SKM-1 treated with dmso at 0.1 percent for 144 hours (cell line): ENCODE measurements at regions not wholly inside any gene's neighbourhood (a gene's known extent, or its start where the extent isn't known, plus 50 kb on each side); places are given as distances from the start of the nearest gene placed in this dataset.

ENCODE experiments used
- DNase-seq: peaks from one replicate; lab custom pipeline; 2025; ENCODE audit not compliant: unreplicated experiment; lab: John Stamatoyannopoulos, UW

DNA sequence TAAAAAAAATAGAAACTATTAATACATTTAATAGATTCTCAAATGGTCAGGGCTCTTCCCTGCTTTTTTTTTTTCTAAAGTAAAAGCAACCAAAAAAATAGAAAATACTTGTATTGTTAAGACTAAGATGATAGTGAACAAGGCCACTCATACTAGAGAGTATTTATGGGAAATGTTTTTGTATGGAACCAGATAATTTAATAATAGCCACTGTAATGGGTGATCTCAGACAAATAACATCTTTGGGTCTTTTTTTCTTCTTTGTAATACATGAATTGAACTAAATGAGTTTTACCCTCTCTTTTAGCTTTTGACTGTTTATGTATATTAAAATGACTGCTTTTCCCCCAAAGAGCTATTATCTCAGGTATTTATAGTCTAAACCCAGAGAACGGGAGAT is 92.1 kb upstream of the ELOVL6 start:
- DNase-seq: no peak

DNA sequence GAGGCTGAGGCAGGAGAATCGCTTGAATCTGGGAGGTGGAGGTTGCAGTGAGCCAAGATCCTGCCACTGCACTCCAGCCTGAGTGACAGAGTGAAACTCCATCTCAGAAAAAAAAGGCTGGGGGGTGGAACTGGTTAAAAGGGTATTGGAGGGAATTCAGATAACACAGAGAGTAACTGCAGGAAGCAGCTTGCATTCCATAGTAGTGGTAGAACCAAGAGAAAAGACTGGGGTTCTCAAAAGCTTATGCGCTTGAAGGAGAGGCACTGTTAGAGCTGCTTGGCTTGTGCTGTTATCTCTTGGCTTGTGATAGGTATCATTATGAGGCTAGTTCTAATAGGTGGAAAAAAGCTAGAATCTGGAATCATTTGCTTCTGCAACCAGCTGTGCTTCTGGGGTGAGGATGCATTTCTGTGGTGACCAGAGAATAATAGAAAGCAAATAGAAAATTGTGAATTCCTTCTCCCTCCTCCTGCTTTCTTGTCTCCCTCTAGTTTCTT is 91.2 kb upstream of the ELOVL6 start:
- DNase-seq: no peak

DNA sequence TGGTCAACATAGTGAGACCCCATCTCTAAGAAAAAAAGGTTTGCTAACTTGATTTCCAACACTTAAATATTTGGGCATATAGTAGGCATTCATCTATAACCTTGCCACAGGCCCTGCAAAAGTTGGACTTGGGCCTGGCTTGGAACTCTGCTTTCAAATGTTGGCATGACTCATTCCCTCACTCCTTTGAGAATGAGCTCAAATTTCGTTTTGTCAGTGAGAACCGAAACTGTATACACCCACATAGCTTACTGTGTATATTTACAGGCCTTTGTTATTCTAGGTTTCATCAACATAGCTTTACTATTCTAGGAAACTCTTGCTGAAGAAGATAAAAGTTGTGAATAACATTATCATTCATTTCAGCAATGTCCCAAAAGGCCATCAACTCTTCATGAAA is 88.7 kb upstream of the ELOVL6 start:
- DNase-seq: no peak

DNA sequence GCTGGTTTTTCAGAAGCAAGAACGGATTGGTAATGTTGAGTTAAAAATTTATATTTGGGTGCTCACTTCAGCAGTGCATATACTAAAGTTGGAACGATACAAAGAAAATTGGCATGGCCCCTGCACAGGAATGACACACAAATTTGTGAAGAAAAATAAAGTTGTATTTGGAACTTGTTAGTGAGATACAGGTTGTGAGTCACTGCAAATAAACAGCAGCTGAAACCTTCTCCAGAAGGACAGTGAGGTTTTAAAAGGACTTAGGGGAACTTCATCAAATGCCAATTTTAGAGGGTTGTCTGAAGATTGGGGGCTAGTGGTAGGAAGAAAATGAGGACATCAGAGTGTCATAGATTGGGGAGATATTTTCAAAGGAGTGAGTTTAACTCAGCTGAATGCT is 79.7 kb upstream of the ELOVL6 start:
- DNase-seq: no peak

DNA sequence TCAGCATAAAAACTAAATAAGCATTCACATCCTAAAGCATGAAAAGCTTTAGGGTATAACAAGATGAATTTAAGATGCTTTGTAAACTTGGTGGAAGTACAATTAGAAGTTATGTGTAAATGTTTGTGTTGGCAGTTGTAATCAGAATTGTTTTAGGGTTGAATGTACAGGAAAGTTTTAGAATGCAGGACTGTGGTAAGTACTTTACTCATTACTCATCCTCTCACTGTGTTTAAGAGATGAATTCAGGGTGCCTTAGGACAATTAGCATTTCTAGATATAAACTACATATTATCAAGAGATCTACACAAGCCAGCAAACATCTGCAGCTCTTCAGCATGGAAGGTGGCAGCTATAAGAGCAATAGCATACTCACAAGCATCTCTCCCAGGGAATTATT is 77.5 kb upstream of the ELOVL6 start:
- DNase-seq: no peak

DNA sequence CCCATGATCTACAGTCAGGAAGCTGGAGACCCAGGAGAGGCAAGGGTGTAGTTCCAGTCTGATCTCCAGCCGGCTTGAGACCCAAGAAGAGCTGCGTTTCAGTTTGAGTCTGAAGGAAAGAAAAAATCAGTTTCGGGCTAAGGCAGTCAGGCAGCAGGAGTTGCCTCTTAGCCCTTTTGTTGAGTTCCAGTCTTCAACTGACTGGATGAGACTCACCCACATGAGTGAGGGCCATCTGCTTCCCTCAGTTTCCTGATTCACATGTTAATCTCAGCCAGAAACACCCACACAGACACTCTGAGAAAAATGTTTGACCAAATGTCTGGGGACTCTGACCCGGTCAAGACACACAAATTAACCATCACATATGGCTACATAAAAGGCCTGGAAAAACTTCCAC is 73.6 kb upstream of the ELOVL6 start:
- no peak for DNase-seq

DNA sequence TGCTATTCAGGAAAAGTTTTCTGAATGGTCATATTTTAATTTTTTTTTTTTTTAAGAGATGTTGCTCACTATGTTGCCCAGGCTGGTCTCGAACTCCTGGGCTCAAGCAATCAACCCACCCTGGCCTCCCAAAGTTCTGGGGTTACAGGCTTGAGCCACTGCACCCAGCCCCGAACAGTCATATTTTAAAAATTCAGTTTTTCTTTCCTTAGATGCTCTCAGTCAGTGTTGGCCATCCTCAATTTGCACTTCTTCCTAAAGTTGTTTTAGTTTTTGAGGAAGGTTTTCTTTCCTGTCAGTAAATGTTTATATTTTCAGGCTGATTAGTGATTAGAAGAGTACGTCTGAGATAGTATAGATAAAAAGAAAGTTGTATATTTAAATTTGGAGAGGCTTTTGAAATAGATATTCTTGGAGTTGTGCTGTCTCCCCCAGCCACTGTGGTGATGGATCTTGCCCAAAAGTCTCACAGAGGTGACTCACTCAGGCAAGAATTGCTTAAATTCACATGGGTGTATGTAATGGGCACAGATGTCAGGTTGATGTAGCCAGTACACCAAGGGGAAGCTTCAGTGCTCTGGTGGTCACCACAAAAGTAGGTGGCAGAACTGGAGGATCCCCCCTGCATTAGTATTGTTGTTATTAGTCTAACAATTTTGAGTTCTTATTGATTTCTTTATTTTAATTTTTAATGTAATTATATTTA is 72.2 kb upstream of the ELOVL6 start:
- DNase-seq: no peak

DNA sequence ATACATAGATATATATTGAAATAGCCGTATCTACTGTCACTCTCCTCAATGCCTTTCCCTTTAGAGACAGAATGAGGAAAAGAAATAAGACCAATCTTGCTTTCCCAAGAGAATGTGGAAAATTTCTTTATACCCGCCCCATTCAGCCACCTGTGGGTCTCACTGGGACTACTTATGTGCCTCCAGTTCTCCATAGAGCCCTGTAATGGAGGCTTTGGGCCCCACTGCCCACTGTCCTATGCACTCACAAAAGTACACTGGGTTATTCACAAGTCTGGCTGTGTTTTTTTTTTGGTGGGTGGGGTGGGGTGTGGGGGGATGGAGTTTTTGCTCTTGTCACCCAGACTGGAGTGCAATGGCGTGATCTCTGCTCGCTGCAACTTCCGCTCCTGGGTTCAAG is 70.4 kb upstream of the ELOVL6 start:
- DNase-seq: no peak

DNA sequence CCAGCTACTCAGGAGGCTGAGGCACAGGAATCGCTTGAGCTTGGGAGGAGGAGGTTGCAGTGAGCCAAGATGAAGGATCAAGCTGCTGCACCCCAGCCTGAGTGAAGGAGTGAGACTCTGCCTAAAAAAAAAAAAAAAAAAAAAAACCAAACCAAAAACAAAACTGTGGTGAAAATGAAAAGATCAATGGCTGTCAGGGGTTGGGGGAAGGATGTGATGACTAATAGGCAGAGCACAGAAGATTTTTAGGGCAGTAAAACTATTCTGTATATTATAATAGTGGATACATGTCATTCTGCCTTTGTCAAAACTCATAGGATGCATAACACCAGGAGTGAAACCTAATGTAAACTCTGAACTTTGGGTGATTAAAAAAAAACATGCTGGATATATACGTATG is 69.9 kb upstream of the ELOVL6 start:
- DNase-seq: no peak

DNA sequence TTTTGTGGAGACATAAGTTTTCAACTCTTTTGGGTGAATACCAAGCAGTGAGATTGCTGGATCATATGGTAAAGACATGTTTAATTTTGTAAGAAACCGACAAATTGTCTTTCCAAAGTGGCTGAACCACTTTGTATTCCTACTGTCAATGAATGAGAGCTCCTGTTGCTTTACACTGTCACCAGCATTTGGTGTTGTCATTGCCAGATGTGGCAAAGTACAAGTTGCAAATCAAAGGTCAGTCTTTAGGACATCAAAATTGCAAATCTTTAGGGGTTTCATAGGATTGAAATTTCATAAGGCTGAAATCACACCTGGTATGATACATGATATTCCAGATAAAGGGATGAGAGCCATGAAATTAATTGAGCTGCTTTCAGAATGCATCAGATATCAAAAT is 67.7 kb upstream of the ELOVL6 start:
- DNase-seq: no peak

DNA sequence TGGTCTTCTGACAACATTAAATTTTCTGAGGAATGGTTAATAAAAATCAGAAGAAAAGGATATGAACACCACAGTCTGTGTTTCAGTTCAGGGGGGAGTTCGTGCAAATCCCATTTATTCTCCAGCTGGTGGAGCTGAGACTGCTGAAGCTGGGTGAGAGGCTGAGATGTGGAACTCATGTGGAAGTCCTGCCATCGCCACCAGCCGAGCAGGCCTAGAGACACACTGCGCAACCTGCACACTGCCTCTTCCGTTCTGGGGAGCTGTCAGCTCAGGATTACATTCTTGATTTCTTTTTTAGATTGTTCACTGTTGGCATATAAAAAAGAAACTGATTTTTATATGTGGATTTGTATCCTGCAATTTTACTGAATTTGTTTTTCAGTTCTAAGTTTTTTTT is 66.6 kb upstream of the ELOVL6 start:
- no peak for DNase-seq

DNA sequence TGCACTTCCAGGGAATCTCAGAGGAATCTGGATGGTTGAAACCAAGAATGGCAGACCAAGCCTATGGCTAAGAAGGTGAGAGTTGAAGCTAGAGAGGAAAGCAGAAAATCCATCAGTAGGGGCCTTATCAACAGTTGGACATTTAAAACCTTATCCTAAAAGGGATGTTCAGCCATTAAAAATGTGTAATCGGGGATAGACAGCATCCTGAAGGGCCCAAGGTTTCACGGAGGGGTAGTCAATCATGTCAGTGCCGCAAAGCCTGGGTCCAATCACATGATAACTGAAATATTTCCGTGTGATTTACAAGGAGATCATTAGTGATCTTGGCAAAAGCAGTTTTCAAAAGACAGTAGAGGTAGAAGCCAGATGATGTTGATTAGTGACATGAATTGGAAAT is 61.9 kb upstream of the ELOVL6 start:
- no peak for DNase-seq

DNA sequence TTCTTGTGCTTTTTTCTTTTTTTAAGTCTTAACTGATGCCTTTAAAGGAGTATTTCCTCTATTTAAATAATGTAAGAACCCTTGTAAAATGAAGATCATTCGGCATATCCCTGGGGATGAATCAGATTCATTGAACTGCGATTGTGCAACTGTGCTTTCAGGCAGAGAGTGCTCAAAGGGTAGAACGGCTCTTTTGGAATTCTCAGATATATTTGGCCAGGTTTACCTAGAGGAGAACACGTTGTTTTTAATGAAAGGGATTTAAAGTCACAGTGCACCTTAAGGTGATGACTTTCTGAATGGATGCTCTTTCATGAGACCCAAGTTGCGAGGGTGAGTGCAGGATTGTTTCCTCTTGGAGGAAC is 51.6 kb upstream of the ELOVL6 start:
- DNase-seq: no peak

DNA sequence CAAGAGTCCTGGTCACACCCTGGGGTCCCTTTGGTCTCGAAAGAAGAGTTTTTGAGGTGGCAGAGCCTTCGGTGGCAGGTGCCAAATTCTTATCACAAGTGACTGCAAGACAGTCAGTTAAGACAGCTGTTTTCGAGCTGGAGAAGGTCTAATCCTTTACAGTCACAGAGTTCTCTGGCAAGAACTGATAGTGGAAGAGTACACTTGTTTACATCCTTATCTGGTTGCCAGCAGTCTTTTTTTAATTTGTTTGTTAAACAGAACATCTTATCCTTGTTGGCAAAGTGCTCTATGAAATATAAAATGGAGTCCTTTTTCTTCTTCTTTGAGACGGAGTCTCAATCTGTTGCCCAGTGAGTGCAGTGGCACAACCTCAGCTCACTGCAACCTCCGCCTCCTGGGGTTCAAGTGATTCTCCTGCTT is 50.4 kb upstream of the ELOVL6 start:
- no peak for DNase-seq
